Femur (tissue), 1 donor: ENCODE measurements at regions not wholly inside any gene's neighbourhood (a gene's known extent, or its start where the extent isn't known, plus 50 kb on each side); places are given as distances from the start of the nearest gene placed in this dataset.

Source experiments
- DNase-seq: peaks from one replicate; pipeline ENCODE4 v3.0.0-alpha.2; 2017

DNA sequence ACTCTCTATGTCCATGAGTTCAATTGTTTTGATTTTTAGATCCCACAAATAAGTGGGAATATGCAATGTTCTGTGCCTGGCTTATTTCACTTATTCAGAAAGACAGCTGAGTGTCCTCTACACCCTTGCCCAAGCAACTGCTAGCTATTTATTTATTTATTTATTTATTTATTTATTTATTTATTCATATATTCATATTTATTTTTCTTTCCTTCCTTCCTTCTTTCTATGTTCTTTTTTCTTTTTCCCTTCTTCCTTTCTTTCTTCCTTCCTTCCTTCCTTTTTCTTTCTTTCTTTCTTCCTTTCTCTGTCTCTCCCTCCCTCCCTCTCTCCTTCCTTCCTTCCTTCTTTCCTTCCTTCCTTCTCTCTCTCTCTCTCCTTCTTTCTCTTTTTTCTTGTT, 563.4 kb downstream of the BCL11B start:
- DNase-seq, result no peak

DNA sequence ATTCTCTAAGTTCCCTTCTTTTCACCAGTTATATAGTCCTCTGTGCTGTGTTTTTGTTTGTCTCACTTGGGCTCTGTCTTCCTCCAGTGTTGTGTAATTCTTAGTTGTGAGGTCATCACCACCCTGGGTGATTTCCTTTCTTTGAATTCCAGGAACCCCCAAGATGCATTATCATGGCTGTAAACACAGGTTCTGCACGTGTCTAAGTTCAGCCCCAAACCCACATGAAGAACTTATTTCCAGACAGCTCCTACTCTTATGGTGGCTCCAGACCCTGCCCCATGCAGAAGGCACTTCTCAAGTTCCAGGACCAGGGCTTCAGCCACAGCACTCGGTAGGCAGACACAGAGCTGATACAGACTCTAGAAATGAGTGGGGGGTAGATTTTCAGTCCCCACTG, 560.5 kb downstream of the BCL11B start:
- DNase-seq, result no peak

DNA sequence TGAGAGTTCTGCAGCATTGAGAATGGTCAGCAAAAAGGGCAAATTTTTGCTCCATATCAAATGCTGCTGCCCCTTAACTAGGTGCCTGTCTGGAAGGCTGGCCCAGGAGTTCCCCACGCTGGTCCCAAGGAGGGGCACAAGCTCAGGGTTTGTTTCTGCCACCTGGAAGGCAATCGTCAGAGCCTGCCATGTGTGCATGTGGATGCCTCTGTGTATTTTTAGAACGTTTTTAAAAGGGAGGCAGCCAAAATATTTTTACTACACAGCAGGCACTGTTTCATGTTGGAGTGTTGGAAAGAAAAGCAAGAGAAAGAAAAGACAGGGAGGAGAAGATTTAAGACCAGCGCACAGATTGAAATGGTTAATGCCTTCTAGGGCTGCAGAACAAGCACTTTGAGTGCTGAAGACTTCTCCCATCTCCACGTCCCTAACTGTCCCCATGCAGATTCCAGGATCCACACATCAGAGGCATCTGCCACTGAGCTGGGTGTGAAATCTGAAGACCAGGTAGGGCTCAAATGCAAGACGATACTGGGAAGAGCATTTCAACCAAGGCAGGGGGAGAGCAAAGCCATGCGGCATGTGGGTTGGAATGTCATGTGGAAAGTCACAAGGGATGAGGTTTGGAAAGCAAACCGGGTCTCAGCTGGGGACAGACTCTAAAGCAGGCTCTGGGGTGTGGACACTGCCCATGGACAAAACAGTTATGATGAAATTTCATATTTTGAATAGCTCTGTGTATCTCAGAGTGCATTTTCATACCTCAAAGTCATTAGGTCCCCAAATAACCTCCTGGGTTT, 557.2 kb downstream of the BCL11B start:
- DNase-seq, result peak; percentile 28

DNA sequence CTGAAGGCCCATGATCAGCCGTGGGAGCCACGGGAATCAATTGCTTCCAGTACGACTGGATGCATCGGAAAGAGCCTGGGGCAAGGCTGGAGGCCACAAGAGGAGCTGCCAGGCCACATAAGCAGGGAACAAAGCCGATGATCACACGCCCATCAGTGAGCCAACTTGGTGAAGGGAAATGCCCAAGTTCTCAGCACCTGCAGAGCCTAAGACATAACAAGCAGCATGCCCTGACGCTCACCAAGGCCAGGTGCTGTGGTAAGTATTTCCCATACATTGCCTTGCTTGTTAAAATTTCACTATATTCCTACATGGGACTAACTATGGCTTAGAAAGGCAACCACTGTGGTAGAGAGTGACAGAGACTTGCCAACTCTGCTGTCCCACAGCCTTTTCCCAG, 555.9 kb downstream of the BCL11B start:
- DNase-seq, result no peak

DNA sequence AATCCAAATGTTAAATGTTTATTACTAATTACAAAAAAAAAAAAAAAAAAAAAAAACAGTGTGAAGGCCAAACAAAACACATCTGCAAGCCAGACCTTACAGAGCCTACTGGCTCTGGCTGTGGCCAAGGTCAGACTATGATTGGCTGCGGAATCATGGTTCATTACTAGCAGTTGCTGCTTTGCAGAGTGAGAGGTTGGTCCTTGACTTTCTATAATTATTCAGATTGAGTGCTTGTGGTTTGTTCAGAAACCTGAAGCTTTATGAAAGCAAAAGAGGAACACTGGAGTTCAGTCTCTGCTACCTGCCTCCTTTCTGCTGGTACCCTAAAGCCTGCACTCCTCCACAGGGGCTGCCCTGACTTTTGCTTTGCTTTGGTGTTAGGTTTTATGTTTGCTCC, 550.9 kb downstream of the BCL11B start:
- DNase-seq, result no peak

DNA sequence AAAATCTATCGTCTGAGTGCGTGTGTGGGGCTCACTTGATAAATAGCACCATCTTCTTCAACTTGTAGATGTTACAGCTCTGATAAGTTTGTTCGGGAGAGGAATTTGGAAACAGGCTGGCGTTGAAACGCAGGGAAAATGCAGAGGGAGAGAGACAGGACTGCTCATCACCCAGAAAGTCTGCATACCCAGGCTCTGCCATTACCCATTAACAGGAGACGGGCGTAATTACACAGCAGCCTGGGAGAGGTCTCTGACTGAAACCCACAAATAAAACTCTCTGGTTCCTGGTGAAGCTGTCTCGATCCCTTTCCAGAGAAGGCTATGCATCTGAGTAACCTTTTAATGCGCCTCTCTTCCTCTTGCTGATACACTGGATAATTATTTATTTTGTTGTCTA, 547.3 kb downstream of the BCL11B start:
- no peak for DNase-seq

DNA sequence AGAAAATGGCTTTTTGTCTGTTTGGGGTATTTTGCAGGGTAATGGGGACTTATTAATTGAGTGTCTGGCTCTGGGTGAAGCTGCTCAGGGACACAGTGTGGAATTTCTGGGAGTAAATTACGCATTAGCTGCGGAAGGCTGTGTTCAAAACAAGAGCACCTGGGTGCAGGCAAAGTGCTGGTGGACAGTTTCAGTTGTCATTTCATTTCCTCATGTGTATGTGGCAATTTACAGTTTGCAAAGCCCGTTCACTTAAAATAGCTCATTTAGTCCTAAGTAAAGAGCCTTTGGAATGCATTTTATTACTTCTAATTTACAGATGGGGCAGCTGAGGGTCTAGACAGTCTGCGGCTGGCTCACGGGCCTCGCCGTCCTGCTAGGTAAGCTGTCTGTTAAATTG, 546.8 kb downstream of the BCL11B start:
- DNase-seq, result no peak

DNA sequence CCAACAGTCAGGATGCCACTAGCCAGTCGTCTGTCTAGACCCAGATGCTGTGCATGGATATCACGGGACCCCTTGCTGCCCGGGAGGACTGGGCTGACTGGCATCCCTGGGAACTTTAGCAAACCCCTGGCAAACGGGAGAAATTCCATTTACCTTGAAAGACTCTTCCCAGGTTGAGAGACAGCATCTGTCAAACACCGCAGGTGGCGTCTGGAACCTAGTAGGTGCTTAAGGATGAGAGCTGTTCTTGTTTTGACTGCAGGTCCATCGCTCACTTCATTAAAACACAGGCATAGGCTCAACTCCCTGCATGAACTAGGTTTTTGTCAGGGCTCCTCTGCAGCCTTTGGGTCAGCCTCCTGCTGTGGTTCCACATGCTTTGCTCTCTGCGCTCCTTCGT, 546.3 kb downstream of the BCL11B start:
- no peak for DNase-seq

DNA sequence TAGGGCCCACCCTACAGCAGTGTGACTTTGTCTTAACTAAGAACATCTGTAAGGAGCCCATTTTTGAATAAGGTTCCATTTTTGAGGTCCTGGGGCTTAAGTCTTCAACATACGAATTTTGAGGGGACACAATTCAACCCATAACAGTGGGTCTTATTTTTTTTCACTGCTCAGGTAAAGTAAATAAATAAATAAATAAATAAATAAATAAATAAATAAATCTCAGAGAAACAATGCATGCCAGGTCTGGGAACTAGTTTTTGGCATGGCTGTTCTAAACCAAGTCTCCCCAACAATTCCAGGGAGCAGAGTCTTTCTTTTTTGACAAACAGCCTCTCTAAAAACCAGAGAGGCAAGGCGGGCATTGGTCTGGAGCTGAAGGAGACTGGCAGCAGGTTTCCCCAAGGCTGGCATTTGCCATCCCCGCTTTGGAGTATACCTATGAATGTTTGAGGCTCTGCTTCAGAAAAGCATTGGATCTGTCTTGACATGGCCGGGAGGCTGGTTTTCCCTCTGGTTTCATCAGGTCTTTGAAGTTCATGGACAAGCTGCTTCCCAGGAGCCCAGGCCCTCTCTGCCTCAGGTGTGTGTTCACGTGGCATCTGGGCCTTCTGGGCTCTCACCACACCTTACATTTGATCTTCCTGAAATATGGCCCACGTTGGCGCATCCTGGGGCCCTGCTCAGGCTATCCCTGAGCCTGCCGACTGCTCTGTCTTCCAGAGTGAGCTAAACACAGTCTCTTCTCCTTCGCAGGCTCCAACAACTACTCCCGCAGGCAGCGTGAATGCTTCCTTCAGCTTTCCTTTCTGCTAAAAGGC, 545.2 kb downstream of the BCL11B start:
- DNase-seq, result no peak

DNA sequence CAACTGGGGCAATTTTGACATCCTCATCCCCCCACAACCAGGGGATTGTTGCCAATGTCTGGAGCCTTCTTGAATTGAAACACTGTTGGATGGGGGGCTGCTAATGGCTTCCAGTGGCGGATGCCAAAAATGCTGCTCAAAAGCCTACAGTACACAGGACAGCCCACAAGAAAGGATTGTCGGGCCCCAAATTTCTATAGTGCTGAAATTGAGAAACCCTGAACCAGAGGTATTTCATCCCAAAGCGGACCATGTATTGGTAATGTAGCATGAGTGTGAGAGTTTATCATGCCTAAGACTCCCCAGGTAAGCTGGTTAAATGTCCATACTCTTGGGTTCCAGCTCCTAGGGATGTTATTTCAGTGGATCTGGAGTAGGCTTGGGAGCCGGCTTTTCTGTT, 544.0 kb downstream of the BCL11B start:
- no peak for DNase-seq

DNA sequence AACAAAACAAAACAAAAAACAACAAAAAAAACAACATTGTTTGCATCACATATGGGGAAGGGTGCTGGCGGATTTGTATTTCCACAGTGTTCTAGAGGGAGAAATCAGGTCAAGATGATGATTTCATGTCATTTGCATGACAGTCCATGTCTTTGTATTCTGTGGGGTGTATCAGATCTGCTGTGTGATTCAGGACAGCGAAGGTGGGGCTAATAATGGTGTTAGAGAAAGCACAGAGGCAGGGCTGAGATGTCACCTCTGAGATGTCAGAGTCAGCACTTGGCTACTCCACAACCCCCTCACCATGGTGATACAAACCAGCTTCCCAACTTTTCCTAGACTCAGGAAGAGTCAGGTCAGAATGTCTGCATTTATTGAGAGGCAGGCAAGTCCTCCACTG, 543.2 kb downstream of the BCL11B start:
- DNase-seq, result no peak

DNA sequence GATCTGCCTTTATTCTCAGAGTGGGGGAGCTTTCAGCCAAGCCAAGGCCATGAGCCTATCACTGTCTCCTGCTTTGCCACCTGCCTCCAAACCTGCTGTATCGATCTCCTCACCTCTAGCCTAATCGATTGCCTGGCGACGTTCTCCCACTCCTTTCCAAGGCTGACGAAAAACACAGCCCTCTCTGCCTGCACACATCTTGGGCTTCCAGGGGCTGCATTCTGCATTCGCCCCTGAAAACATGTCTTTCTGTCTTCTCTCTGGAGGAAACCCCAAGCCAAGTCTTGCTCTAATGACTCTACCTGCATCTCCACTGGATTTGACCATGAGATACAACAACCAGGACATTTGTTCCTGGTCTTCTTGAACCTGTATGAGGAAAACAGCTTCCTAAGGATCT, 540.7 kb downstream of the BCL11B start:
- DNase-seq, result no peak

DNA sequence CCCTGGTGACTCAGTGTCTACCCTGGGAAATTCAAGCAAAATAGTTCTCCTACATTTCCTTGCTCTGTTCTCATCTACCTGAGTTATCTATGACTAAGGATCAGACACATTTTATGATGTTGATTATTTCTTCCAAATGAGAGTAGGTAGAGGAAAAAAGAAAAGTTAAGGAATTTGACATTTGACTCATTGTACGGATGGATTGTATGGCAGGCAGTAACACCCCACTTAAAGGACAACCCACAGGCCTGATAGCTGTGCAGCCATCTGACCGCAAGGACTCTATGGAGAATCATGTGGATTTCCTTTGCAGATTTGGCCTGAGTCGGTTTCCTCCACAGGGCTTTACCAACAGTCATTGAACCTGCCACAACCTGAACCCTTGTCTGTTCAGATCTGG, 540.3 kb downstream of the BCL11B start:
- no peak for DNase-seq

DNA sequence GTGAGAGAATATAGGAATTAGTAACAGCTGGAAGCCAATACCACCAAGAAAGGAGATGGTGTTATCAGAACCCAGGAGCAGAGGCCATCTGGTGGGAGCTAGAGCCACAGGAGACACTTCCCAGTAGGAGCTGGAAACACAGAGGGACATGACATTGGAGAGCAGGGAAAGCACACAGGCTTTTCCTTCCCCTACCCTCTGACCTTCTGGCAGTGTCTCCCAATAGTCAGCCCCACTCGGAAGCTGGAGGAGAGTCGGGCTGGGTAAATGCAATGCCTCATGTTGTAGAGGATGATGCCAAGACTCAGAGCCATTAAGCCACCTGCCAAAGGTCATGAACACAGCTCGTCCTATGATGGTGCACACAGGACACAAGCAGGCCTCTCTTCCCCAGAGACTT, 538.5 kb downstream of the BCL11B start:
- no peak for DNase-seq

DNA sequence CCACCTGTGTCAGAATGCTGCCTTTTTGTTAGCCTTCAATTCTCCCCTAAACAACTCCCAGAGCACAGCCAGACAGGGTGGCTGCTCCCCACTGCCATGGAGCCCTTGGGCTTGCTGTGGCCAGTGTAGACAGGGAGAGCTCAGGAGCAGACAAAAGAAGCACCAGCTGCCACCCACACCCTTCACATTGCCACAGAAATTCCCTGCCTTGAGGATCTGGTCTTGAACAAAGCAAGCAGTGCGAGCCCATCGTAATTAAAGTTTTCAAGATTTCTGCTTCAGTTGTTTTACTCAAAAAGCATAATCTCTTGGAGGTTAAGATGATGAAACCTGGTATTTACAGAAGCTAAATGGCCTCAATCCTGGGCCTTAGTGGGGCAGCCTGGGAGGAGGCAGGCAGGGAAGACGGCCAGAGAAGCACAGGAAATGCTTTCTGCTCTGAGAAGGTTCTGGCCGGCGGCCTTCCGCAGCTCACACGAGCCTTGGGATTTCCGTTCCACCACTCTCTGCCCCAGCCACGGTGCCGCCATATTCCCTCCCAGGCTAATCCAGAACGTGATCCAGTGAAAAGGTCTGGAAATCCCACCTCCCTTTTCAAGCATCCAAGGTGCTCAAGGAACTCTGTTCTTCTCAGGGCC, 535.2 kb downstream of the BCL11B start:
- no peak for DNase-seq

DNA sequence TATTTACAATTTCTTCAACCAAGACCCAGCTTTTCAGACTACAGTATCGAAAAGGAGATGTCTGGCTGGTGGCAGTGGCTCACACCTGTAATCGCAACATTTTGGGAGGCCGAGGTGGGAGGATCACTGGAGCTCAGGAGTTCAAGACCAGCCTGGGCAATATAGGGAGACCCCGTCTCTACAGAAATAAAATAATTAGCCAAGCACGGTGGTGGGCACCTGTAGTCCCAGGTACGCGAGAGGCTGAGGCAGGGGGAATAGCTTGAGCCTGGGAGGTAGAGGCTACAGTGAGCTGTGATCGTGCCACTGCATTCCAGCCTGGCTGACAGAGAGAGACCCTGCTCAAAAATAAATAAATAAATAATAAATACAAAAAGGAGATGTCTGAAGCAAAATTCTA, 530.5 kb downstream of the BCL11B start:
- no peak for DNase-seq

DNA sequence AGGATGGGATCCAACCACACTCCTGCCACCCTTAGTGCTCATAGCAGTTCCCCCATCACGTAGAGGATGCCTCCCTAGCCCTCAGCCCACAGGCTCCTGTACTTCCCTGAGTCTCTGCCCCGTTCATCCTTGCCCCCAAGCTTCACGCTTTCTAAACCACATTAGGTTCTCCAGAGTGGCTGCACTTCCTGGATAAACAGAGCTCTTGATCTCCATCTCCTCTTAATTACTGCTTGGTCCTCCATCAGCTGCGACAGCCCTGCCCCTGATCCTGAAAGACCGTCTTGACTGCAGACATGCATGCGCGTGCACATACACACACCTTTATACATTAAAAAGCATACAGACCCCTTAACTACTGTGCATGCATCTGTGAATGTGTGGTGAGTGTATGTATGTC, 530.0 kb downstream of the BCL11B start:
- DNase-seq, result no peak

DNA sequence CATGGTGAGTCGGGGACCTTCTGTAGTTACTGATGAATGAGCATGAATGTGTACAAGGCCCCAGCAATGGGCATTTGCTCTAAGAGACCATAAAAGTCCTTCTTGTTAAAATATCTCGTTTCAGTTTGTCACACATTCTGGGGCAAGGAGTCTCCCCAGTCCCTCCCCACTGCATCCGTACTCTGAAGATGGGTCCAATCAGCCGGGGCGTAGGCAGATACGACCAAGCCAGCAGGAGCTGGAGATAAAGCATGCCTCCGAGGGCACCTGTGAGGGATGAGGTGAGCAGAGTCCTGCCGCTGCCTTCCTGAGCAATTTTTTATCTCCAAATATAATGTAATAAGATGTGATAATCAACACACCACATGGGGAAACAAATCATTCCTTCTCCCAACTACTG, 528.5 kb downstream of the BCL11B start:
- no peak for DNase-seq

DNA sequence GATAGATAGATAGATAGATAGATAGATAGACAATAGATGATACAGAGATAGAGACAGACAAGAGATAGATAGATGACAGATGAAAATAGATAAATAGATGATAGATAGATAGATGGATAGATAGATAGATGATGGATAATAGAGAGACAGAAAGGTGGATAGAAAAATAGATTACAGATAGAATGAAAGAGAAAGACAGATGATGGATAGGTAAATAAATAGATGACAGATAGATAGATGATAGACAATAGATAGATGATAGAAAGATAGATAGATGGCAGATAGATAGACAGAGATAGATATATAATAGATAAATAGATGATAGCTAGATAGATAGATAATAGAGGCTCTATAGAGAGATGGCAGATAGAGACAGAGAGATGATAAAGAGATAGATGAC, 523.0 kb downstream of the BCL11B start:
- no peak for DNase-seq

DNA sequence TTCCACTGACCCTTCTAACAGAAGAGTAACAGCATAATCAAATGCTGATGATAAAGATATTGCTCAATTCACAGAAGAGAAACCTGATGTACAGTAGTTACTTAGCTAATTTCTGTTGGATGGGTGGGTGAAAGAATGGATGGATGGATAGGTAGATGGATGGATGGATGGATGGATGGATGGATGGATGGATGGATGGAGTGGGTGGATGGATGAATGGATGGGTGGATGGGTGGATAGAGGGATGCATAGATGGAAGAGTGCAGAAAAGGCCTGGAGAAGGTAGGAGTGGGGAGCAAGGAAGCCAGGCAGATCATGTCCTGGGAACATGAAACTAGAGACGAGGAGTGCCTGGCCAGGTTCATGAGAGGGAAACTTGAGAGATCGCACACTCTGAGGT, 520.9 kb downstream of the BCL11B start:
- DNase-seq, result no peak

DNA sequence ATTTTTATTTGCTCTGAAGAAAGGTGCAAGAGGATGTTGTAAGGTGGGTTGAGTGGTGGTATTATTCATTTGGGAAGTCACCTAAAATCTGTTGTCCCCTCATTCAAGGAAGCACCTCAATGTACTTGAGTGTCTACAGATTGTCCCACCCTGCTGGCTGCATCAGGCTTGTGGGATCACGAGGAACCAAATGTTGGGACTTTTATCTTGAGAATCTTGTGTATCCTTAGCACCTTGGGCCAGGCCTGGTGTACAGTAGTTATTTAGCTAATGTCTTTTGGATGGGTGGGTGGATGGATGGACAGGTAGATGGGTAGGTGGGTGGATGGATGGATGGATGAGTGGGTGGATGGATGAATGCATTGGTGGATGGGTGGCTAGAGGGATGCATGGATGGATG, 519.3 kb downstream of the BCL11B start:
- DNase-seq, result no peak

DNA sequence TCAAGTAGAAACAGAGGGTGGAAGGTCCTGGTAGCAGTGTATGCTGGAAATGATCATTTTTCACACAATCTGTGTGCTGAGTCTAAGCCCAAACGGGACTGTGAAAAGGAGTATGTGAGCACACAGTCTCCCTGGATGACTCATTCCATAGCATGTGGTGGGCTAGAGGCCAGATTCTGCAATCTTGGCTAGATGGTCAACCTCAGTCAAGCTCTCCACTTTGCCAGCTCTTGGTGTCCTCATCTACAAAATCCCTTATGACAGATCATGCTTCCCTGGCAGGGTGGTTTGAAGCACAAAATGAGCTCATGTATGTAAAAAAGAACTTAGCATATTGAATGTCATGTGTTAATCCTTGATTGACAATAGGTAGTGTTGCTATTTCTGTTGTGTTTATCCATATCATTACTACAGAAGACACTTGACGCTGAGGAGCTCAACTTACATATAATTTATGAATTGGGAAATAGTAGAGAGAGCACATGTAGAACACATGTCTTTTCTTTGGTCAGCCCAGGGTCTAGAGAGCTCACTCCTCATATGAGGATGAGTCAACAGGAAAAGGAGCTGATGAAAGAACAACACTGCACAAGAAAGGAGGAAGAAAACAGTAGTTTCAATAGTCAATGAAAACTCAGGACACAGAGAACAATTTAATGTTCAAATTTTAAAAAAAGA, 517.5 kb downstream of the BCL11B start:
- peak; percentile 51 for DNase-seq

DNA sequence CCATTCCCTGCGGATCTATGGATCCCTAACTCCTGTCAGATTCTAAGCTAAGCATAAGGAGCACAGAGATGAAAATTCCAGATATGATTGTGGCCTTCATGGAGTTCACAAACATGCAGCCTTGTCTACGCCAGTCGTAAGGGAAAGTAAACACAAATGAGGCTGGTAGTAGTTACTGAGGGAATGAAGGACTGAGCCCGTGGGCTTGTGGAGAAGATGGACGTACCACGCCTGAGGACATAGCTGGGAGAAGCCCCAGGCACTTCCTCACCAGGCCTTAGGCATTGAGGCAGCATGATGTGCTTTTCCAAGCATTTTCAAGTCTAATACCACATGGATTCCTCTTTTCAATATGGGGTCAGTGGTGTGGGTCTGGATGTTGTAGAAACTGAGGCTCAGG, 515.2 kb downstream of the BCL11B start:
- no peak for DNase-seq
